SK-N-MC (cell line): ENCODE measurements at regions not wholly inside any gene's neighbourhood (a gene's known extent, or its start where the extent isn't known, plus 50 kb on each side); places are given as distances from the start of the nearest gene placed in this dataset.

ENCODE experiments used
- DNase-seq: peaks from one replicate; pipeline ENCODE4 v3.0.0-alpha.2; 2011; ENCODE audit warnings: low read depth, low spot score
- H3K27ac ChIP-seq: fragments of 200-600 bp; sonication (generic); 2 replicates; pipeline ENCODE4 v1.5.1; 2016; ENCODE audit warnings: mixed run types
- H3K36me3 ChIP-seq: fragments of 200-600 bp; sonication (generic); 2 replicates; pipeline ENCODE4 v1.6.1; 2017; ENCODE audit warnings: antibody characterized with exemption, low read length, mixed read lengths; ENCODE audit not compliant: insufficient read depth
- H3K4me3 ChIP-seq: fragments of 200-600 bp; sonication (generic); 2 replicates; pipeline ENCODE4 v1.5.1; 2016
- H3K9ac ChIP-seq: fragments of 200-600 bp; sonication (generic); 2 replicates; pipeline ENCODE4 v1.8.0; 2017; ENCODE audit warnings: mixed run types, mixed read lengths; ENCODE audit not compliant: insufficient read length
- H3K9me3 ChIP-seq: fragments of 200-600 bp; sonication (generic); 2 replicates; pipeline ENCODE4 v1.6.1; 2017; ENCODE audit warnings: low read depth, mild to moderate bottlenecking, antibody characterized with exemption, low read length, moderate library complexity, mixed read lengths
- EZH2 ChIP-seq: fragments of 200-600 bp; sonication (generic); IDR thresholded peaks from one replicate; pipeline ENCODE4 v1.6.1; 2017; ENCODE audit warnings: antibody characterized with exemption
- FOXP2 ChIP-seq: optimal IDR thresholded peaks from 2 replicates; pipeline ENCODE3; 2011; ENCODE audit warnings: mild to moderate bottlenecking, moderate library complexity; ENCODE audit not compliant: insufficient read depth; ENCODE audit errors: extremely low read length, control extremely low read depth
- POLR2AphosphoS5 ChIP-seq: IDR thresholded peaks from 2 replicates; pipeline ENCODE4 v1.6.1; 2012; ENCODE audit warnings: mild to moderate bottlenecking, low read depth, low read length, borderline replicate concordance

GRCh38 chr15:29896062-29896461, 73.8 kb upstream of the TJP1 start:
- Histone ChIP-seq H3K27ac (no peak overlapping the region), H3K9ac (no peak overlapping the region), H3K4me3 (no peak overlapping the region), H3K36me3 (no peaks in the 10 kb centered on the region), H3K9me3 (no peaks in the 10 kb centered on the region)
- no peak for DNase-seq
- TF ChIP-seq POLR2AphosphoS5 (no peak), FOXP2 (no peak), EZH2 (no peak)

GRCh38 chr15:29891096-29891457, 68.8 kb upstream of the TJP1 start:
- H3K36me3 ChIP-seq = no peaks in the 10 kb centered on the region
- H3K9me3 ChIP-seq = no peaks in the 10 kb centered on the region

GRCh38 chr15:29890336-29891095, 68.2 kb upstream of the TJP1 start:
- DNase-seq = no peak
- Histone ChIP-seq H3K4me3 (no peak overlapping the region), H3K27ac (no peak overlapping the region), H3K9me3 (no peaks in the 10 kb centered on the region), H3K9ac (no peak overlapping the region), H3K36me3 (no peaks in the 10 kb centered on the region)
- no peak for TF ChIP-seq EZH2
- no peak for TF ChIP-seq POLR2AphosphoS5
- no peak for TF ChIP-seq FOXP2

More at GRCh38 chr15:29891096-29891457, 68.8 kb upstream of the TJP1 start:
- Histone ChIP-seq H3K27ac (no peak overlapping the region), H3K4me3 (no peak overlapping the region), H3K9ac (no peak overlapping the region)
- no peak for TF ChIP-seq POLR2AphosphoS5
- TF ChIP-seq EZH2 = no peak
- TF ChIP-seq FOXP2 = no peak
- DNase-seq = no peak

- H3K27ac ChIP-seq = no peak overlapping the region
- H3K9ac ChIP-seq = no peak overlapping the region
- H3K36me3 ChIP-seq = no peaks in the 10 kb centered on the region
- no peak overlapping the region for H3K4me3 ChIP-seq
- no peak for DNase-seq
- TF ChIP-seq FOXP2 (no peak), POLR2AphosphoS5 (no peak), EZH2 (no peak)
- H3K9me3 ChIP-seq = no peaks in the 10 kb centered on the region
Observed at GRCh38 chr15:29889542-29890329, 67.5 kb upstream of the TJP1 start.

- Histone ChIP-seq H3K27ac (no peak overlapping the region), H3K4me3 (no peak overlapping the region), H3K9me3 (no peaks in the 10 kb centered on the region), H3K36me3 (no peaks in the 10 kb centered on the region), H3K9ac (no peak overlapping the region)
- TF ChIP-seq FOXP2 (no peak), EZH2 (no peak), POLR2AphosphoS5 (no peak)
- no peak for DNase-seq
Observed at GRCh38 chr15:29888646-29889045, 66.4 kb upstream of the TJP1 start.

- Histone ChIP-seq H3K9me3 (no peaks in the 10 kb centered on the region), H3K9ac (no peak overlapping the region), H3K36me3 (no peaks in the 10 kb centered on the region), H3K4me3 (no peak overlapping the region), H3K27ac (no peak overlapping the region)
- no peak for DNase-seq
- no peak for TF ChIP-seq POLR2AphosphoS5
Observed at GRCh38 chr15:29887721-29888120, 65.5 kb upstream of the TJP1 start.

- Histone ChIP-seq H3K9ac (no peak overlapping the region), H3K4me3 (no peak overlapping the region), H3K36me3 (no peaks in the 10 kb centered on the region), H3K27ac (no peak overlapping the region), H3K9me3 (no peaks in the 10 kb centered on the region)
- no peak for DNase-seq
- no peak for TF ChIP-seq EZH2
- TF ChIP-seq POLR2AphosphoS5 = no peak
- TF ChIP-seq FOXP2 = no peak
Observed at GRCh38 chr15:29885183-29885582, 62.9 kb upstream of the TJP1 start.

GRCh38 chr15:29883126-29883525, 60.9 kb upstream of the TJP1 start:
- Histone ChIP-seq H3K36me3 (no peaks in the 10 kb centered on the region), H3K4me3 (no peak overlapping the region), H3K9ac (no peak overlapping the region), H3K27ac (no peak overlapping the region), H3K9me3 (no peaks in the 10 kb centered on the region)
- TF ChIP-seq EZH2 (no peak), POLR2AphosphoS5 (no peak), FOXP2 (no peak)
- no peak for DNase-seq
